GM12872 (cell line): ENCODE measurements at regions not wholly inside any gene's neighbourhood (a gene's known extent, or its start where the extent isn't known, plus 50 kb on each side); places are given as distances from the start of the nearest gene placed in this dataset.

ENCODE experiments used
- TF ChIP-seq, protein P1 (sequence below): IDR thresholded peaks from 3 replicates; pipeline ENCODE4 v1.5.1; 2011; ENCODE audit warnings: low read depth, mild to moderate bottlenecking, low read length, moderate library complexity; ENCODE audit not compliant: insufficient read depth

DNA sequence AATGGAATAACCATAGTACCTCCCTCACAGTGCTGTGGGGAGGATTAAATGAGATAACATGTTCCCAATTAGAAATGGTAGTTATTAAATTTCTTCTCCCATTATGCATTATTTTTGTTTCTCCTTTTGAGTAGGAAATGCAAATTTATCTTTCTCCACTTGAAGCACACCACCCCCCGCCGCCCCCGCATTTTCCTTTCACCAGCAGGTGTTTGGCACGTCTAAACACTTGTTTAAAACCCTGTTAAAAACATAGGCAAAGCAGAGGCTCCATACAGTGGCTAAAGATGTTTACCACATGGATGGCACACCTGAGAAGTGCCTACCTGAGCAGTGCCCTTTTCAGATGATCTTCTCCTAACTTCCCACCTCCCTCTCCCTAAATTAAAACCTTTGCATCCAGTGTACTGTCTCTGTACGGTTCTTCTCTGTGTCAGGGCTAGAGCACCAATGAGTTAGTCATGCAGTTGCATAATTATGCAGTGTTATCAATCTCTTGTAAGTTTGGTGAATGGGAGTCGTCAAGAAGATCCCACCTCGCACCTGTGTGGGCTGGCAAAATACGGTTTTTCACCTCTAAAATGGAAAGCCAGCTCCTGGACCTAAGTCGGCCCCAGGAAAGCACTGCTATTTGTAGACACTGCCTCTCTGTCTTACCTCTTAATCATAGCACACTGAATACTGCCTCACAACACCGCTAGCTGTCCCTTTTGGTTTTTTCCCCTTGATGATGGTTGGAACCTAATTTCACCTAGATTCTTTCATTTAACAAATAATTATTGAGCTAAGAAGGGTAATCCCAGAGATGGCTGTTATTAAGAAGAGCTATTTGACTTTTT, 122.0 kb downstream of the CT47B1 start:
- TF ChIP-seq, protein P1, sequence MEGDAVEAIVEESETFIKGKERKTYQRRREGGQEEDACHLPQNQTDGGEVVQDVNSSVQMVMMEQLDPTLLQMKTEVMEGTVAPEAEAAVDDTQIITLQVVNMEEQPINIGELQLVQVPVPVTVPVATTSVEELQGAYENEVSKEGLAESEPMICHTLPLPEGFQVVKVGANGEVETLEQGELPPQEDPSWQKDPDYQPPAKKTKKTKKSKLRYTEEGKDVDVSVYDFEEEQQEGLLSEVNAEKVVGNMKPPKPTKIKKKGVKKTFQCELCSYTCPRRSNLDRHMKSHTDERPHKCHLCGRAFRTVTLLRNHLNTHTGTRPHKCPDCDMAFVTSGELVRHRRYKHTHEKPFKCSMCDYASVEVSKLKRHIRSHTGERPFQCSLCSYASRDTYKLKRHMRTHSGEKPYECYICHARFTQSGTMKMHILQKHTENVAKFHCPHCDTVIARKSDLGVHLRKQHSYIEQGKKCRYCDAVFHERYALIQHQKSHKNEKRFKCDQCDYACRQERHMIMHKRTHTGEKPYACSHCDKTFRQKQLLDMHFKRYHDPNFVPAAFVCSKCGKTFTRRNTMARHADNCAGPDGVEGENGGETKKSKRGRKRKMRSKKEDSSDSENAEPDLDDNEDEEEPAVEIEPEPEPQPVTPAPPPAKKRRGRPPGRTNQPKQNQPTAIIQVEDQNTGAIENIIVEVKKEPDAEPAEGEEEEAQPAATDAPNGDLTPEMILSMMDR: no peak; the same call in 2 of the 3 replicates

DNA sequence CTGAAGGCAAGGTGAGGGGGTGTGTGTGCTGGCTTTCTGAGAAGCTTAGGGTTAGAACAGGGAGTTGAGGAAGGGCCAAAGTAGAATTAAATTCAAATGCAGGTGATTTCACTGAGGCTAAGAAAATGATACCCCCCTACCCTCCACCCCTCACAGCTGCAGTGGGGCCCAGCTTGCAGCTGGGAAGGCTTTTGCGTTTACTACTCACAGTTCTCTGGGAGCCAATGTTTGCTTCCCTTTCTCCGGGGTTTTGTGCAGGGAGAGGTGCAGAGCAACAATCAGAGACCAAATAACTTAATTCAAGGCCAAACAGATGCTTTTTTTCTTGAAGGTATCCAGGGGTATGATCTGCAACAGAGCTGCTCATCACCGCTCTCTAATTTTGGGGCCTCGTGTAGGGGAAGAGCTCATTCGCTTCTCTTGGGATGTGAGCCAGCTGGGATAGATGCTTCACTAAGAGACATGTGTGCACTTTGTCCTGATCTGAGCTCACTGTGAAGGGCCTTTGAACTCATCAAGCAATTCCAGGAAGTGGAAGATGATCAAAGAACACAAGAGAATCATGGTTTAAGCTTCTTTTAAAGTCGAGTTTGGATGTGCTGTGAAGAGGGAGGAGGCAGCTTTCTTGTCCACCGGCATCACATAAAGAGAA, 122.7 kb upstream of the C1GALT1C1 start:
- TF ChIP-seq, protein P1: no peak

DNA sequence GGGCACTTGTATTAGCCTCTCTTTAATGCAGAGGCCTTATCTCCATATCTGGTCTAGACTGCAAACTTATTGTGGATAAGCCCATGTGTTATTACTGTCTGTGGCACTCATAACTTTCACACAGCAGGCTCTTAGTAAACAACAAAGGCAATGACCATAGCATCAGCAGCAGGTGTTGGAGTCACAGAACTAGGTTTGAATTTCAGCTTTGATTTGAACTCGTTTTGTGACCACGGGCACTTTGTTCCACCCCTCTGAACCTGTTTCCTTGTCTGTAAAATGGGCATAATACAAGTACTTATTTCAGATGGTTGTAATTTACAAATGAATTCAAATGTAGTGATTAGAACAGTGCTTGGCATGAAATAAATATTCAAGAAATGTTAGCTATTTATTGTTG, 121.8 kb upstream of the C1GALT1C1 start:
- TF ChIP-seq, protein P1: no peak

DNA sequence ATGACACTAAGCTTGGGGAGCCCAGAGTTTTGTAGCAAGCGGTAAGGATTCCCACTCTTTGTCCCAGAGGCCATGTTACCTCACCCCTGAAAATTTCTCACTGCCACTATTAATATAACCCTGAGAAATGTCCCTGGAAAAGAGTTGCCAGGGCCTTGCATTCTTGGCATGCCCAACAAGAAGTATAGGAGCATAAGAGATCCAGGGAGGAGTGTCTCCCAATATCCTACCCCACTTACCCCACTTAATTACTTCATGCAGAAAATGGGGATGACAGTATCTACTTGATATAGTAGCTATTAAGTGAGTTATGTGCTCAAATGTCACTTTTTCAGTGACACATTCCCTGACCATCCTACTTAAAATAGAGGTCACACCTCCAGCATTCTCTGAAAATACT, 120.5 kb upstream of the C1GALT1C1 start:
- TF ChIP-seq, protein P1: no peak

DNA sequence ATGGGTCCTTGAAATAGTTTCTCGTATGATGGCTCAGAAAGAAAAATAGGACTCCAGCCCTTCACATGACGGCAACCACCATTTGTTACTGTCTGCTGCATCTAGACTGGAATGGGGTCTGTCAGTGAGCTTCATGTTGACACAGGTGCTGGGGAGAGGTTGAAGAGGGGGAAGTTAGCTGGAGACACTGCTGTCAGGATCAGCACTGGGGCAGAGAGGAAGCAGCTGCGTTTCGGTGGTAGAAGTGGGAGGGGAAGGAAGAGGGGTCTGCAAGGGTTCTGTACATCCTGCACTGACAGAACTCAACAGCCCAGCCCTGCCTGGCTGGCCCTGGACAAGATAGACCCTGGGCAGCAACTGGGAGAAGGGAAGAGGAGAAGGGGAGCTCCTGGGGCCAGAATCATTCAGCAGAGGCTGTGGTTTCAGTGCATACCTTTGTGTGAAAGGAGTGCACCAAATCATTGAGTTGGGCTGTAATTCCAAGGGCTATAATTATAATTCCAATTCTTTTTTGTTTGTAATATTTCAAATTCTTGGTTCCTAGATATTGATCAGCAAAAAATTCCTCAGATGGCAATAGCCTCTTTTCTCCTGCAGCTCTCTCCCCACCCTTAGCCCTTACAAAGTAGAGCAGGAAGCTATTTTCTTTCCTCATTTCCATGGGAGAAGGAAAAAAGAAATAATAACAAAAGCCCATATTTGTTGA, 119.4 kb upstream of the C1GALT1C1 start:
- TF ChIP-seq, protein P1: no peak

DNA sequence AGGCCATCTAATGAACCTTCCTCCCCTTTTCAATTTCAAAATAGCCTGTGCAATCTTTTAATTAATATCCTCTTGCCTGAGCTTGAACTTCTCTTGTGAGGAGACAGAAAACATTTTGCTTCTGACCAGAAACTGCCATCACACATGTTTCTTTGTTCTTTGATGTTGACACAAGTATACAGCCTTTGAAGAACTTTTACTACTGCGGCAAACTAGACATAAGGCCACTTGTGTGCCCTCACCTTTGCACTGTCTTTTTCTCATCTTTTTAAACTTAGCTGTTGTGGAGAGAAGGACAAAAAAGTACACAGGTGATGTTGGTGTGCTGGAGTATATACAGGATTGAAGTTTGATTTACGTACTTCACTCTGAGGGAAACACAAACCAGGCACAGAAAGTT, 116.3 kb upstream of the C1GALT1C1 start:
- TF ChIP-seq, protein P1: no peak
